Retina (tissue), 1 donor: ENCODE measurements at regions not wholly inside any gene's neighbourhood (a gene's known extent, or its start where the extent isn't known, plus 50 kb on each side); places are given as distances from the start of the nearest gene placed in this dataset.

Experiments
- DNase-seq: peaks from one replicate; pipeline ENCODE4 v3.0.0-alpha.2; 2016

DNA sequence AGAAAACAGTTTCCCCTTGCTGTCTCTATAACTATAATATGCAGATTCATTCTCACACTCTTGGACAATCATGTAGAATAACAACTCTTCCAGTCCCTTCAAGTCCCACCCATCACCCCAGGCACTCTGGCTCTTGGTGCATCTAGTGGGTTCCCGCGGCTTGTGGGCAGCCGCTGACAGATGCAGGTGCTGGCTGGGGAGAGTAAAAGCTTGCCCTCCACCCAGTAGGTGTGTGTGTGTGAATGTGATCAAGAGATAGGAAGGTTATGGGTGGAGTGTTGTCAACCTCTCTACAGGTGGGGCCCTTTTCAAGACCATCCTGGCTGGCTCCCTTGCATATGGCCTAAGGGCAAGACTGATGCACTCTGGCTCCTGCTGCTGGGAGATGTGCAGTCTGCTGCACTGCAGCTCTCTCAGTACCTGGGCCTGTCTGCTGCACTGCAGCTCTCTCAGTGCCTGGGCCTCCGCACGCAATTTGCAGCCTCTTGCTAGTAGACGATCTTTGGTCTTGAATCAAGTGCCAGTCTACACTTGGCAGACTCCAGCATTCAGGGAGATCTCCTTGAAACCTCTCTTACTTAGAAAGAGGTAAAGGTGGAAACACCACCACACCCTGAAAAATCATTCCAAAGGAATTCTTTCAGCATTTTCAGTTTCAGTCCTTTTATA is 189.7 kb upstream of the GDNF start:
- DNase-seq = no peak

- no peak for DNase-seq
Observed at GRCh38 chr5:38023799-38024198, 184.0 kb upstream of the GDNF start.

DNA sequence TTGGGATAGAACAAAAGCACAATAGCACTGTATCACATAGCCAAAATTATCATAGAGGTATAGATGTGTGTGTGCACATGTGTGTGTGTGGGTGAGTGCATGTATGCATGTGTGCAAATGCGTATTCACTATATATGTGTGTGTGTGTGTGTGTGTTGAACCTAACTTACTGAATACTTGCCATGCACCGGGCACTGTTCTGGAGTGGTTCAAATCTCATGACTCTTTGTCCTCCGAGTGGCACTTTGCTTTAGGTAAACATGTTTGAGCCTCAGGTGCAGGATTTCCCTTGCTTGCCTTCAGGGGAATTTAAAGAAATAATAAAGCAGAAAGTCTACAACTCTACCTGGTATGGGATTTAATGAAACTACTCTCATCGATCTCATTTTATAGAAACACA is 183.5 kb upstream of the GDNF start:
- no peak for DNase-seq

DNA sequence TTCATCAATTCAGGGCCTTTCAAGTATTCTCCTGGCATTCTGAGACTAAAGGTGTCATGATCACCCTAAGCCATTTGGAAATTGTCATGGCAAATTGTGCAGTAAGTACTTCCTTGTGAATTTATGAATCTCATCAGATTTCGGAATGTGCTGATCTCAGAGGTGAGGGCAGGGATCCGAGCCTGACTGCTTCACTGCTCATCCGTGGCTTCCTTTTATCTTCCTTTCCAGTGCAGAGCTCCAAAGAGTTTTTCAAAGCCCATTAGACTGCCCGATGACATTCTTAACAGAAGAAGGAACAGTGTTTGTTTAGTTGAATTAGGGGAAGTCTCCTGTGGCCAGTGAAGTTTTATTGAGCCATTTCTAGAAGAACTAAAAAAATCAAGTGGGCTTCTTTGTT is 182.8 kb upstream of the GDNF start:
- DNase-seq = no peak

GRCh38 chr5:38018016-38018415 is 178.2 kb upstream of the GDNF start:
- DNase-seq = no peak

DNA sequence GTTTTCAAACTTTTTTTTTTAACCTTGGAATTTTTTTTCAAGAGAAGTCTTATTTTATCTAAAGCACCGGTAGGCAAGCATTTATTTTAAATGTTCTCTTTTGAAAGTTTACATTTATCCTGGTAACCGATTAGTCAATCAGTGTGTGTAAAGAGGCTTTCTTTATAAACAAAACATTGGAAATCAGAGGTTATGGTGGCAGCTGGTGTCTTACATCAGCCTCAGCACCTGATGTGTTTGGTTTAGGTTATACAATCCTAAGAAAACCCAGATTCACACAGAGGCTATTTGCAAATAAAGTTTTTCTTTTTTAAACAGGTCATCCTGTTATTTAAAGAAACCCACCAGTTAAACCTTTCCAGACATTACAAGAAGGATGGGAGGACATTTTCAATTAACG is 173.3 kb upstream of the GDNF start:
- DNase-seq = no peak

DNA sequence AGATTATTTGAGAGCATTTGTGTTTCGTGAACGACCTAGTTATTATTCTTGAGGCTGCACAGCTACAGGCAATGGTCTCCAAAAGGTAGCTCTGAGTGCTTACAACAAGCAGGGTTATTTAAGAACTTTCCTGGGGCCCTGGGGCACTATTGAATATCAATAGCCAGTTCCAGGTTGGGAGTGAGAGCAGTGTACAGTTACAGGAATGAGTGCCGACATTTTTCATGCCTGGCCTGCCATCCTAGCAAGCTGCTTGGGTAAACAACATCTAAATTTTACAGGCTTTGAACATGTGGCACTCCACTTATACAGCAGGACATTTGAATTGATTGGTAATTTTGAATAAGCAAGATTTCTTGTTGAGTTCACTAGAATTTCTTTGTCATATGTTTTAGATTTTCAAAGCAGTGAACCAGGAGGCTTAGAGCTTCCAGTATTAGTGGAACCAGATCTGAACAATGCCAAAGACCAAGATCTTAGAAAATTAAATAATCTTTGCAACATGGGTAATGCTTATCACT is 171.9 kb upstream of the GDNF start:
- no peak for DNase-seq

DNA sequence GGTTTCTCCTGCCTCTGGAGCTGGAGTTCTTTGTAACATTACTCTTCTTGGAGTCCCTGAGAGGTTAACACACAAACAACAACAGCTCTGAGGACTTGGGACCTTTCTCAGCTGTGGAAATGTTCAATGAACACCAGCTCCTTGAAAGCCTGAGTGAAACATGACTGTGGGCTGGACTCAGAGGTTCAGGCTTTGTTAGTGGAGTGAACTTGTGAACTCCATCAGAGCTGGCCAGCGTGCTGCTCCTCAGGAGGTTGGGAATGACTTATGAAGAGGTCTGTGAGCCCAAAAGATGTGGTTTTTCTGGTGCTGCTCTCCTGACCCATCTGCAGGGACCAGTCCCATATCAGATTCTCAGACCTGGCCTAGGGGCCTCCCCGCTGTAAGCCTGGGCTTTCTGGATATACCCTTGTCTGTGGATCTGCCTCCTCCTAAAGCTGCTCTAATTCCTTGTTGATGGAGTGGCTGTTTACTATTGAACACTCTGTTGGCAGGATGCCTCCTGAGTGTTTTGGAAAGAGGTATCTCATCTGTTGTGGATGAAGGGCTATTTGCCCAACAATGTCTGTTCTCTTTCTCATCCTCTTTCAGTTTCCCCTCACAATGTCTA is 170.0 kb upstream of the GDNF start:
- no peak for DNase-seq

DNA sequence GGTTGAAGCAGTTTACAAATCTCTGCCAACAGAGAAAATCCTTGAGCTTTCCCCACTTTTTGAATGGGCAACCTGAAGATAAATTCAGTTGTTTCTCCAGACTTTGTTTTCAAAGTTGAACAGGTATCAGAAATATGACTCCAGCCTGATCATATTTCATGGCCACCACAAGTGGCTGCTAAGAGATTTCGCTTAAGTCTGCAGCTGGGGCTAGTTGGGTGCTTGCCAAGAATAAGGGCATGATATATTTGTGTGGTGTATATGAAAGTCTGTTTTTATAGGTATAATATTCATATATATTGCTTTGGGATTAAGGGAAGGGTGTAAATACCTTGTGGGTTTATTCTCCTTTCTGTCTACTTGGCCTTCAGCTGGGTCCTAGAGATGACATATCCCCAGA is 168.4 kb upstream of the GDNF start:
- no peak for DNase-seq

DNA sequence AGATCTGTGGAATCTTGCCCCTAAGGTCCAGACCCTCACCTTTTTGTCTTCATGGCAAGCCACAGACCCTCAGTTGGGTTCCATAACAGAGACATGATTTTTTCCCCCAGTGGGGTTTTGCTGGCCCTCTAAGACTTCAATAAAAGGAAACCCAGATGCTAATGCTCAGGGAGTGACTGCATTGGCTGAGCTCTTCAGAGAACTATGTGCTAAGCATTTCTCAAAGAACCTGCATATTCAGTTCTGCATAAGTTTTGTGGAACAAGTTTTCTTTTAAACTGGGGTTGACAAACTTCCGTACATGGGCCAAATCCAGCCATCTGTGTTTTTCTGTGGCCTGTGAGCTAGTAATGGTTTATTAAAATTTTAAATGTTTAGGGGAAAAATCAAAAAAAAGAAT is 159.8 kb upstream of the GDNF start:
- DNase-seq = no peak

- no peak for DNase-seq
Observed at GRCh38 chr5:37996918-37997317, 157.1 kb upstream of the GDNF start.

GRCh38 chr5:37994729-37995128 is 154.9 kb upstream of the GDNF start:
- DNase-seq = no peak

GRCh38 chr5:37991301-37992299 is 151.8 kb upstream of the GDNF start:
- DNase-seq = peak; percentile 9

GRCh38 chr5:37989884-37990283 is 150.0 kb upstream of the GDNF start:
- no peak for DNase-seq

DNA sequence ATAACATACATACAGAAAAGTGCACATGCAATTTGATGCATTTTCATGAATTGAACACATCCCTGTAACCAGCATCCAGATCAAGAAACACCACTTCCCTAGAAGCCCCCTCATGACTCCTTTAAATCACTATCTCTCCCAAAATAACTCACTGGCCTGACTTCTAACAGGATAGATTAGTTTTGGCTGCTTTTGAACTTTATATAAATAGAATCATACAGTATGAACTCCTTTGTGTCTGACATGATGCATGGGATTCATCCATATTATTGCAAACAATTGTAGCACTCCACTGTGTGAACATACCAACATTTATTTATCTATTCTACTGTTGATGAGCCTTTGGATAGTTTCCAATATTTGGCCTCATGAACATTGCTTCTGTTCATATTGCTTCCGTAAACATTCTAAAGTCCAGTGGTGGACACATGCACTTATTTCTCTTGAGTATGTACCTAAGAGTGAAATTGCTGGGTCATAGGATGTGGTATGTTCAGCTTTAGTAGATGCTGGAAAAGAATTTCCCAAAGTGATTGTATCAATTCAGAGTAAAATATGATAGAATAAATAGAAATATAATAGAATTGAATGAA is 148.7 kb upstream of the GDNF start:
- DNase-seq = no peak

DNA sequence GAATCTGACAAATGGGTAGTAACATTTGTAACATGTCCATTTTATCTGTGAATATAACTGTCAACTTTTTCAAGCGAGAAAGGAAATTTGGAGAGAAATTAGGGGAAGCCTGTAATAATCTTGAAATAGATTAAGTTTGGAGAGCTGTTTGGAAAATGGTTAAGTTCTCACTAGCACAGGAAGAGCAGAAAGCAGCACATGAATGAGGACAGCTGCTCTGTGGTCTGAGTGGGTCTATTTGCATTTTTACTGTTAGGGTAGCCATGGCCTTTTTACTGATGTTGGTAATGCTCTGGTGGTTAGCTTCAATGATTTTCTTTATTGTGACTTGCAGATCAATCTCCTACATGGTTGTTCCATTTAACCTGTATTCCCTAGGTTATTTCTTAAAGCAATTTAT is 144.5 kb upstream of the GDNF start:
- no peak for DNase-seq

GRCh38 chr5:37983463-37983862 is 143.6 kb upstream of the GDNF start:
- DNase-seq = no peak

DNA sequence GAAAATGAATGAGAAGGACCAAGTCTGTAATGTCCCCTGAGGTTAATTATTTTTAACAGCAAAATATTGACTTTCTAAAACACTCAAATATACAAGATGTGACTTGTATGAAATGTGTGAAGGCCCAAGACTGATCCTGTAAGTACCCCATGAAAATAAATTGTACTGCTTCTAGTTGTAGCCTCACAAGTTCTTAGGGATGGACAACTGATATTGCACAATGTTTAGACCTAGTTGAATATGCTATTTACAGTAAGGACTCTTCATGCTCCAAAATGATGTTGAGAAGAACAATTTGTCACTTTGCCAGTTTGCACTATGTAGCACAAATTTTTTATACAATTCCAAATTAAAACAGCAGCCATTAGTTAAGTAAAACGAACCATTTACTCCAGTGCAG is 139.7 kb upstream of the GDNF start:
- DNase-seq = no peak

DNA sequence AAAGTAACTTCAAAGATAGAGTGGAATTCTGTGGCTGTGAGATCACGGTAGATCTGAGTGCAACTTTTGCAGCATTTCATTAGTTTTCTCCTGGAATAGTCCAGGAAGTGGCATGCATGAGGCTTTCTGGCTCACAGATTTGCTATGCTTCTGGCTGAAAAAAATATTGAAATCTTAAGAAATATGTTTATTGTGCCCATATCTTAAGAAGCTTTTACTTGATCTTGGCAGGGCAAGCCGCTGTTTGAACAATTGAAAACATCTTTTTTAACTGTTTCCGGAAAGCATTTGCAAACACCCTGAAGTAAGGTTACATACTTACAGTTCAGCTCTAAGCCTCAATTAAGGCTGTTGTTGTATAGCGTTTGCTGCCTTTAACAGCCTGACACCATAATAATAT is 135.7 kb upstream of the GDNF start:
- DNase-seq = no peak

- DNase-seq = no peak
Observed at GRCh38 chr5:37971483-37972024, 131.7 kb upstream of the GDNF start.

DNA sequence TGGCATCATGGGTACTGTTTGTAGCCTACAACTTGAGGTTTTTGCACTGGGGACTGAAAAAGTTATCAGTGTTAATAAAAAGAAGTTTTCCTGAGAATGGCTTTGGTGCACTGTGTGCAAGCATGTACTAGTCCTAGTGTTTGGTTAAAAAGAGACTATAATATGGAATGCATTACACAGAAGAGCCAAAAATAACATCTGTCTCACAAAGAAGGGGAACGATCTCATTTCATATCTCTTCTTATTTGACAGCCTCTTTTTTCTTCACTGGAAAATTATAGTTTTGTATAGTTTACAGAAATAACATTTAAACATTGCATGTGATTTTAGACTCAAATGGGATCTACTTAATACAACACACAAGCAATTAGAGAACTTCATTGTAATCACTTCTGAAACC is 127.0 kb upstream of the GDNF start:
- no peak for DNase-seq

DNA sequence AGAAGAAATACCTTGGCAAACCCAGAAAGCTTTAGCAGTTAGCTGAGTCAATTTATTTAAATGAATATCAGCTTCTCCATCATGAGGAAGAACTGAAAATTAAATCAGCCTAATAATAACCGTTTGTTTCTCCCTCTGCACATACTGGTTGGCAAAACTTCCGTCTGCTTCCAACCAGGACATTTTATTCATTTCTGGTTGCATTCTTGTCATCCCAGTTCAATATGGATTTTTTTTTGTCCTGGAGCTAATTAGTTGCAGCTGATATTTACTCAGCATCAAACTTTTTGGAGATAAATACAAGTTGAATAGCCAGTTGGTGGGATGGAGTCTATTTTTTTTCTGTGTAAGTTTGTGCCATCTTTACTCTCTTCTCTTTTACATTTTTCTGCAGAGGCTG is 126.5 kb upstream of the GDNF start:
- DNase-seq = no peak

DNA sequence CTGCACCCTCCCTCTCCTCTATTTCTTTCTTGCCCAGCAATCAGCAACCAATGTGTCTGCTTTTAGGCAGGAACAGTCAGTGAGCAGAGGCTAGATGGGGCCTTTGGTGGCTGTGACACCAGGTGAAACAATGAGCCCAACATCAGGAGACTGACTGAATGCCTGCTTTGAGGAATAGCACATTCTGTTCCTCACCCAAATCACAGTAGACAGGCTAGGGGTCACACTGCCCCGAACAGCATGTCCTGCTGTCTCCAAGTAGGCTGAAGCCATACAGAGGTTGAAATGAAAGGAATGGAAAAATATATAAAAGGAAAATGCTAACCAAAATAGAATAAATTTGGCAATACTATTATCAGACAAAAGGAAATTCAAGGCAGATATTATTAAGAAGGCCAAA is 122.5 kb upstream of the GDNF start:
- no peak for DNase-seq
